Calu3 (cell line): ENCODE measurements at regions not wholly inside any gene's neighbourhood (a gene's known extent, or its start where the extent isn't known, plus 50 kb on each side); places are given as distances from the start of the nearest gene placed in this dataset.

Experiments
- BruUV-seq: library from RNA; stranded (reverse); fragments of 400-500 nt; replicated peaks from 2 replicates; lab custom pipeline; 2021; lab: Mats Ljungman, UMichigan
- CTCF ChIA-PET: fragments of 300-600 bp; sonication (Branson Sonifier 250); formaldehyde crosslinking; loops from one replicate; lab custom pipeline; 2022; ENCODE audit warnings: antibody characterized with exemption; lab: Charles Lee
- DNase-seq: peaks from one replicate; pipeline ENCODE4 v3.0.0; 2022
- H3K27ac Mint-ChIP-seq: one replicate; pipeline ENCODE4 v1.8.0; 2022; ENCODE audit warnings: mixed read lengths; ENCODE audit not compliant: unreplicated experiment
- H3K27me3 Mint-ChIP-seq: one replicate; pipeline ENCODE4 v1.8.0; 2022; ENCODE audit warnings: mixed read lengths; ENCODE audit not compliant: unreplicated experiment
- H3K36me3 Mint-ChIP-seq: one replicate; pipeline ENCODE4 v1.8.0; 2022; ENCODE audit warnings: mild to moderate bottlenecking, moderate library complexity, mixed read lengths; ENCODE audit not compliant: insufficient read depth, unreplicated experiment
- H3K4me1 Mint-ChIP-seq: one replicate; pipeline ENCODE4 v1.8.0; 2022; ENCODE audit warnings: mild to moderate bottlenecking, low read depth, mixed read lengths; ENCODE audit not compliant: unreplicated experiment
- H3K4me3 Mint-ChIP-seq: one replicate; pipeline ENCODE4 v1.8.0; 2022; ENCODE audit warnings: mild to moderate bottlenecking, low read depth, moderate library complexity, mixed read lengths; ENCODE audit not compliant: unreplicated experiment
- H3K9me3 Mint-ChIP-seq: one replicate; pipeline ENCODE4 v1.8.0; 2022; ENCODE audit warnings: low read depth, mixed read lengths; ENCODE audit not compliant: unreplicated experiment
- intact Hi-C: fragments of 100-400 bp; cut with micrococcal nuclease; formaldehyde crosslinking; loops from one replicate; pipeline ENCODE4 v1.10.0; 2022; ENCODE audit not compliant: unreplicated experiment
- TF ChIP-seq, protein P1 (sequence below): fragments of 200-600 bp; IDR thresholded peaks from one replicate; pipeline ENCODE4 v1.8.0; 2022; ENCODE audit warnings: antibody characterized with exemption; ENCODE audit not compliant: unreplicated experiment

DNA sequence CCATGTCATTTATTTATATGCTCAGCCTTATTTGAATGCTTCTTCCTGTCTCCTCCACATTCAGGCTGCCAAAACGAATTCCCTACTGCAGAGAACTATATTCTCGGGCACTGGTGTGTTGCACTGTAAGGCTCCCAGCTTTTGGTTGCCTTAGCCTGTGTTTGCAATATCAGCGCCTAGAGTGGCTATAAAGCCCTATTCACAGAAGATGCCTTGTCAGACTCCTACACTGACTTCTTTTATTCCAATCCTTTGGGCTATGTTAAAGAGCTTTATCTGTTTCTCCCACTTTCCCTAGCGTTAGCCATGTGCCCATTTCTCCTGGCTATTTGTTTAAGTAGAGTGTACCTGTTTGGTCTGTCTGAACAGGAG lies 62.4 kb upstream of the EHBP1 start:
- TF ChIP-seq, protein P1, sequence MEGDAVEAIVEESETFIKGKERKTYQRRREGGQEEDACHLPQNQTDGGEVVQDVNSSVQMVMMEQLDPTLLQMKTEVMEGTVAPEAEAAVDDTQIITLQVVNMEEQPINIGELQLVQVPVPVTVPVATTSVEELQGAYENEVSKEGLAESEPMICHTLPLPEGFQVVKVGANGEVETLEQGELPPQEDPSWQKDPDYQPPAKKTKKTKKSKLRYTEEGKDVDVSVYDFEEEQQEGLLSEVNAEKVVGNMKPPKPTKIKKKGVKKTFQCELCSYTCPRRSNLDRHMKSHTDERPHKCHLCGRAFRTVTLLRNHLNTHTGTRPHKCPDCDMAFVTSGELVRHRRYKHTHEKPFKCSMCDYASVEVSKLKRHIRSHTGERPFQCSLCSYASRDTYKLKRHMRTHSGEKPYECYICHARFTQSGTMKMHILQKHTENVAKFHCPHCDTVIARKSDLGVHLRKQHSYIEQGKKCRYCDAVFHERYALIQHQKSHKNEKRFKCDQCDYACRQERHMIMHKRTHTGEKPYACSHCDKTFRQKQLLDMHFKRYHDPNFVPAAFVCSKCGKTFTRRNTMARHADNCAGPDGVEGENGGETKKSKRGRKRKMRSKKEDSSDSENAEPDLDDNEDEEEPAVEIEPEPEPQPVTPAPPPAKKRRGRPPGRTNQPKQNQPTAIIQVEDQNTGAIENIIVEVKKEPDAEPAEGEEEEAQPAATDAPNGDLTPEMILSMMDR = no peak
- Mint-ChIP-seq H3K27me3 (no peaks in the 10 kb centered on the region), H3K27ac (no peak overlapping the region), H3K4me1 (peaks cover 6% of the 10 kb centered on the region), H3K9me3 (peaks cover 2% of the 10 kb centered on the region), H3K4me3 (no peak overlapping the region), H3K36me3 (no peaks in the 10 kb centered on the region)
- no peak for DNase-seq
- BruUV-seq = no TSS peak
- CTCF ChIA-PET = no interaction called here
- intact Hi-C loops = no loop called here

DNA sequence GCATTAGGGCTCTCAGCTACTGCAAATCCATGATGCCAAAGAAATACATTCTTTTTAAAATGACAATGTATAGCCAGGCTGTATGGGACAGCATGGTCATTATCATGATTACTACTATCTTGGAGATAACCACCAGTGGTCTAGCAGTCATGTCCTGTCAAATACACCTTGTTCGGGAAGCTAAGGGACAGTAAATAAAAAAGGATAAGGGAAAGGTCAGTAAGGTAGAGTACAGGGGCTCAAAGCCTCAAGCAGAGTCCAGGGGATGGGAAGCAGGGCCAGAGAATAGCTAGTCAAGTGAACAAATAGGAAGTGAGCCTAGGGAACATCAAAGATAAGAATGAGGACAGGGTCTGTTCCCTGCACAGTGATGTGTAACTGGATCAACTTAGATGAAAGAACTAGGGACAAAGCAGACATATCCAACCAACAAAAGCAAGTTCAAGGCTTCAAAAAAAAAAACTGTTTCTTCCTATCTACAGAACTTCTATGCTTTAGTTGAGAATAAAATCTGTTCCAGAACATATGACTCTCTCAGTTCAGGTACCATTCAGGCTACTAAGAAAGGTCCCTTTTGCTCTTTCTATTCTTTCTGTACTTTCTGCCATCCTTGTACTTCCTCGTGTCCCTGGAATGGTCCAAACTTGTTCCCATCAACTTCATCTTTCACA lies 62.9 kb upstream of the EHBP1 start:
- intact Hi-C loops = no loop called here
- Mint-ChIP-seq H3K27ac (no peak overlapping the region), H3K4me1 (peaks cover 6% of the 10 kb centered on the region), H3K9me3 (peaks cover 2% of the 10 kb centered on the region), H3K27me3 (no peaks in the 10 kb centered on the region), H3K4me3 (no peak overlapping the region), H3K36me3 (no peaks in the 10 kb centered on the region)
- CTCF ChIA-PET = no interaction called here
- no TSS peak for BruUV-seq
- TF ChIP-seq, protein P1 = no peak
- DNase-seq = no peak

DNA sequence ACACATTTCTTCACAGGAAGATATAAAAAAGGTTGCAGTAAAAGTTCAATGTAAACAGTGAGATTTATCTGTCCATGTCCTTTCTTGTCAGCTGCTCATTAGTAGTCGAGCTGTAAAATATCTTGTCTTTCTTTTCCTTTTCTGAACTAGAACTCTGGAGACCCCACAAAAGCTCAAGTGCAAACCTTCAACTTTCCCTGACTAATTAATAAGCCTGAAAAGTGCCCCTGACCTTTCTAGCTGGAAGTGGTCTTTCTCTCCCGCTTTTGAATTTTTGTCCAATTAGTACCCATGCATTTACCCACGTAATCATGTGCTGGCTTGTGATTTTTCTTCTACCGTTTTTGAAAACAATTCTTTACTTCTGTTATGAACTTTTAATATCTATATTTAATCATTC lies 63.6 kb upstream of the EHBP1 start:
- intact Hi-C loops = no loop called here
- no peak overlapping the region for H3K27ac Mint-ChIP-seq
- H3K9me3 Mint-ChIP-seq = peaks cover 2% of the 10 kb centered on the region
- no peak overlapping the region for H3K4me3 Mint-ChIP-seq
- peaks cover 6% of the 10 kb centered on the region for H3K4me1 Mint-ChIP-seq
- TF ChIP-seq, protein P1 = no peak
- no TSS peak for BruUV-seq
- H3K27me3 Mint-ChIP-seq = no peaks in the 10 kb centered on the region
- no peak for DNase-seq
- H3K36me3 Mint-ChIP-seq = no peaks in the 10 kb centered on the region
- CTCF ChIA-PET = no interaction called here

DNA sequence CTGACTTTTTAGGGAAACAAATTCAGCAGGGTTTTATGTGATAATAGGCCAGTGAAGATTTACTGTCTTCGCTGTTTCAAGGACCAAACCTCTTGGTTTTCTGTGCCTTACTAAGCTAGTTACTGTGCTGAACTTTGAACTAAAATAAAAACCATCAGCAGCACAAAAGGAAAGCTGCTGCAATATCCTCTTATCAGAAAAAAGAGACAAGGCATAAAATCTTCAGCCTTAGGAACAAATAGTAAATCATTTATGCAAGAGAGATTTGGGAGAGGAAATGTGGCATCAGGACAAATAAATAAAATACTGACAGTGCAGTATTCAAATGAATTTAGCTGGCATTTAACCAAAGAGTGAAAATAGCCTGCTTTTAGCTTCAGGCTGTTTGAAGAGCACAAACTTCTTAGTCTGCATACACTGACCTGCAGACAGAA lies 64.1 kb upstream of the EHBP1 start:
- H3K36me3 Mint-ChIP-seq = no peaks in the 10 kb centered on the region
- CTCF ChIA-PET = no interaction called here
- H3K4me3 Mint-ChIP-seq = no peak overlapping the region
- TF ChIP-seq, protein P1 = no peak
- no peak for DNase-seq
- H3K27ac Mint-ChIP-seq = no peak overlapping the region
- H3K9me3 Mint-ChIP-seq = peaks cover 2% of the 10 kb centered on the region
- intact Hi-C loops = no loop called here
- no peaks in the 10 kb centered on the region for H3K27me3 Mint-ChIP-seq
- peaks cover 6% of the 10 kb centered on the region for H3K4me1 Mint-ChIP-seq
- BruUV-seq = no TSS peak
